WTC11 (cell line): ENCODE measurements at regions not wholly inside any gene's neighbourhood (a gene's known extent, or its start where the extent isn't known, plus 50 kb on each side); places are given as distances from the start of the nearest gene placed in this dataset.

Experiments
- ELF4 ChIP-seq: sonication (generic); formaldehyde crosslinking; IDR thresholded peaks from 2 replicates; pipeline ENCODE4 v1.8.1; 2022; ENCODE audit warnings: low read depth, mild to moderate bottlenecking, moderate library complexity, missing genetic modification reagents
- IRF2 ChIP-seq: sonication (generic); formaldehyde crosslinking; IDR thresholded peaks from 2 replicates; pipeline ENCODE4 v1.8.0; 2022; ENCODE audit warnings: low read depth, missing genetic modification reagents, borderline replicate concordance
- NFYB ChIP-seq: sonication (generic); formaldehyde crosslinking; conservative IDR thresholded peaks from 2 replicates; pipeline ENCODE4 v1.8.0; 2022; ENCODE audit warnings: low read depth, missing genetic modification reagents
- ZNF416 ChIP-seq: fragments of 250-450 bp; sonication (Bioruptor Pico); IDR thresholded peaks from 2 replicates; pipeline ENCODE4 v1.9.0; 2021; ENCODE audit warnings: mild to moderate bottlenecking, inconsistent platforms
- TF ChIP-seq, protein P1 (sequence below): fragments of 200-600 bp; IDR thresholded peaks from 2 replicates; pipeline ENCODE4 v1.8.0; 2022; ENCODE audit warnings: antibody characterized with exemption

DNA sequence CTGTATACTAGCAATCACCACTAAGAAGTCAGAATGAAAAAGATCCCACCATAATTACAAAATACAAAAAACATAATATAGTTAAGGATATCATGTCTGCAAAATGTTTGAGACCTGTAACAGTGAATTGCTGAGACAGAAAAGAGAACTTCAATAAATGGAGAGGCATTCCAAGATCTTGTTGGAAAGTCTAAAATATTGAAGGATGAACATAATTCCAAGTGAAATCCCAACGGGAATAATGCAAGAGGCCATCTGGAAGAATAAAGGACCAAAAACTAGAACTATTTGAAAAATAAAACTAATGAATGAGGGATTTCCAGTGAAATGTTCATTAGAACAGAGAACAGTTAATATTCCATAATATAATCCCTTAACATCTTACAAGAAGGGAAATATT is 110.9 kb downstream of the COL6A6 start:
- TF ChIP-seq, protein P1, sequence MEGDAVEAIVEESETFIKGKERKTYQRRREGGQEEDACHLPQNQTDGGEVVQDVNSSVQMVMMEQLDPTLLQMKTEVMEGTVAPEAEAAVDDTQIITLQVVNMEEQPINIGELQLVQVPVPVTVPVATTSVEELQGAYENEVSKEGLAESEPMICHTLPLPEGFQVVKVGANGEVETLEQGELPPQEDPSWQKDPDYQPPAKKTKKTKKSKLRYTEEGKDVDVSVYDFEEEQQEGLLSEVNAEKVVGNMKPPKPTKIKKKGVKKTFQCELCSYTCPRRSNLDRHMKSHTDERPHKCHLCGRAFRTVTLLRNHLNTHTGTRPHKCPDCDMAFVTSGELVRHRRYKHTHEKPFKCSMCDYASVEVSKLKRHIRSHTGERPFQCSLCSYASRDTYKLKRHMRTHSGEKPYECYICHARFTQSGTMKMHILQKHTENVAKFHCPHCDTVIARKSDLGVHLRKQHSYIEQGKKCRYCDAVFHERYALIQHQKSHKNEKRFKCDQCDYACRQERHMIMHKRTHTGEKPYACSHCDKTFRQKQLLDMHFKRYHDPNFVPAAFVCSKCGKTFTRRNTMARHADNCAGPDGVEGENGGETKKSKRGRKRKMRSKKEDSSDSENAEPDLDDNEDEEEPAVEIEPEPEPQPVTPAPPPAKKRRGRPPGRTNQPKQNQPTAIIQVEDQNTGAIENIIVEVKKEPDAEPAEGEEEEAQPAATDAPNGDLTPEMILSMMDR = no peak
- TF ChIP-seq IRF2 (CRISPR knock-in tag) (no peak), ELF4 (CRISPR knock-in tag) (no peak), NFYB (CRISPR knock-in tag) (no peak), ZNF416 (CRISPR knock-in tag) (no peak)
